SU-DHL-6 (cell line): ENCODE measurements at regions not wholly inside any gene's neighbourhood (a gene's known extent, or its start where the extent isn't known, plus 50 kb on each side); places are given as distances from the start of the nearest gene placed in this dataset.

Experiments
- CTCF ChIP-seq: fragments of 200-600 bp; sonication (generic); IDR thresholded peaks from one replicate; pipeline ENCODE4 v1.5.1; 2017; ENCODE audit warnings: antibody characterized with exemption, mild to moderate bottlenecking, low read length, moderate library complexity; ENCODE audit not compliant: insufficient read depth, poor library complexity, severe bottlenecking
- EZH2phosphoT487 ChIP-seq: fragments of 200-600 bp; sonication (generic), shearing (Covaris generic); conservative IDR thresholded peaks from 2 replicates; pipeline ENCODE4 v1.6.1; 2018; ENCODE audit warnings: mild to moderate bottlenecking, antibody characterized with exemption, low read length, moderate library complexity, mixed read lengths

DNA sequence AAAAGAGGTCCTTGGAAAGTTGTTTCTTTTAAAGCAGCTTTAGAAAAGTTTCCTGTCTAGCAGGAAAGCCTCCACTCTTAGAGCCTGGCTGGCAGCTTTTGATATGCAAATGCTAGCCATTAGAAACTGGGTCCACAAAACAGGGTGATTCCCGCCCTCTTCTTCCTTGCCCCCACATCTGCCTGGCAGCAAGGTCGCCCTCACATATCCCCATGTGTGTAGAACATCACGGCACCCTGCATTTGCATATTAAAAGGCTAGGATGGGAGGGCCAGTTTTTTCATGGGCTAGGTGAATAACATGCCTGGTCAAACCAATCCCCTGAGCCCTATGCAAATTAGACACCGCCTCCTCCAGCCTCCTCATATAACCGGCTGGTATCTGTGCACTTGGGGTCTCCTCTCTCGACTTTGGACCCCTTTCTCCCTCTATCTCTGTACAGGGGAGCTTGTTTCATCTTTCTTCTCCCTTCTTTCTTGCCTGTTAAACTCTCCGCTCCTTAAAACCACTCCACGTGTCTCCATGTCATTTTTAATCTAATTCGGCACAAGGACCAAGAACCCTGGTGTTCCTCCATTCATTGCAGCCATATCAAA lies 426.8 kb upstream of the CTNND2 start:
- no peak for TF ChIP-seq CTCF
- no peak for TF ChIP-seq EZH2phosphoT487
